Neural cell (in vitro differentiated cells): ENCODE measurements at regions not wholly inside any gene's neighbourhood (a gene's known extent, or its start where the extent isn't known, plus 50 kb on each side); places are given as distances from the start of the nearest gene placed in this dataset.

Experiments
- H2AFZ ChIP-seq: fragments of 200-600, 300-800 bp; sonication (generic), shearing (Covaris generic); 2 replicates; pipeline ENCODE4 v1.6.0; 2014; ENCODE audit warnings: low read depth, mild to moderate bottlenecking, antibody characterized with exemption, low read length, moderate library complexity
- H3F3A ChIP-seq: fragments of 200-600 bp; shearing (Covaris generic); 2 replicates; pipeline ENCODE4 v1.6.1; 2016; ENCODE audit warnings: mild to moderate bottlenecking, moderate library complexity, mixed read lengths, antibody characterized with exemption, low read length; ENCODE audit not compliant: insufficient read depth, poor library complexity, severe bottlenecking
- H3K27ac ChIP-seq: fragments of 200-600, 300-800 bp; sonication (generic), shearing (Covaris generic); 2 replicates; pipeline ENCODE4 v1.5.1; 2014; ENCODE audit warnings: mild to moderate bottlenecking, low read length, moderate library complexity
- H3K27me3 ChIP-seq: fragments of 300-800, 200-600 bp; sonication (generic), shearing (Covaris generic); 2 replicates; pipeline ENCODE4 v1.6.0; 2014; ENCODE audit warnings: mild to moderate bottlenecking, low read depth, low read length, moderate library complexity; ENCODE audit not compliant: insufficient read depth
- H3K36me3 ChIP-seq: fragments of 300-800, 200-600 bp; sonication (generic), shearing (Covaris generic); 2 replicates; pipeline ENCODE4 v1.5.1; 2014; ENCODE audit warnings: mild to moderate bottlenecking, antibody characterized with exemption, low read length, moderate library complexity; ENCODE audit not compliant: insufficient read depth
- H3K4me2 ChIP-seq: fragments of 300-800, 200-600 bp; sonication (generic), shearing (Covaris generic); 2 replicates; pipeline ENCODE4 v1.6.0; 2014; ENCODE audit warnings: mild to moderate bottlenecking, low read length
- H3K4me3 ChIP-seq: fragments of 300-800, 200-600 bp; sonication (generic), shearing (Covaris generic); 2 replicates; pipeline ENCODE4 v1.5.1; 2014; ENCODE audit warnings: mild to moderate bottlenecking, low read length, moderate library complexity
- H3K79me2 ChIP-seq: fragments of 200-600 bp; shearing (Covaris generic); replicated peaks from 2 replicates; pipeline ENCODE4 v1.6.0; 2014; ENCODE audit warnings: mild to moderate bottlenecking, low read length, moderate library complexity; ENCODE audit not compliant: insufficient read depth
- H3K9ac ChIP-seq: fragments of 300-800, 200-600 bp; sonication (generic), shearing (Covaris generic); 2 replicates; pipeline ENCODE4 v1.6.1; 2016; ENCODE audit warnings: mild to moderate bottlenecking, low read length, mixed read lengths
- H3K9me2 ChIP-seq: fragments of 200-600 bp; shearing (Covaris generic); 2 replicates; pipeline ENCODE4 v1.6.1; 2016; ENCODE audit warnings: mild to moderate bottlenecking, low read length, mixed read lengths; ENCODE audit not compliant: insufficient read depth
- H3K9me3 ChIP-seq: fragments of 200-600, 300-800 bp; sonication (generic), shearing (Covaris generic); 2 replicates; pipeline ENCODE4 v1.6.1; 2016; ENCODE audit warnings: mild to moderate bottlenecking, mixed run types, low read length, moderate library complexity, mixed read lengths
- H4K20me1 ChIP-seq: fragments of 200-600 bp; shearing (Covaris generic); 2 replicates; pipeline ENCODE4 v1.6.1; 2016; ENCODE audit warnings: mild to moderate bottlenecking, mixed run types; ENCODE audit not compliant: insufficient read depth
- EP300 ChIP-seq: fragments of 450-650 bp; conservative IDR thresholded peaks from 2 replicates; pipeline ENCODE4 v1.6.1; 2014; ENCODE audit warnings: antibody characterized with exemption, mild to moderate bottlenecking, moderate library complexity; ENCODE audit not compliant: poor library complexity, severe bottlenecking
- EZH2 ChIP-seq: fragments of 200-600, 300-800 bp; shearing (Covaris generic), sonication (generic); IDR thresholded peaks from 2 replicates; pipeline ENCODE4 v1.6.1; 2014; ENCODE audit warnings: antibody characterized with exemption, low read length, borderline replicate concordance, mild to moderate bottlenecking; ENCODE audit not compliant: insufficient read depth, poor library complexity, severe bottlenecking
- MXI1 ChIP-seq: fragments of 450-650 bp; conservative IDR thresholded peaks from 2 replicates; pipeline ENCODE4 v1.6.1; 2014; ENCODE audit warnings: antibody characterized with exemption, mild to moderate bottlenecking; ENCODE audit not compliant: poor library complexity, severe bottlenecking
- POLR2AphosphoS5 ChIP-seq: IDR thresholded peaks from 2 replicates; pipeline ENCODE4 v1.6.1; 2012
- RAD21 ChIP-seq: fragments of 450-650 bp; conservative IDR thresholded peaks from 2 replicates; pipeline ENCODE4 v1.6.1; 2014; ENCODE audit warnings: antibody characterized with exemption, mild to moderate bottlenecking, moderate library complexity
- SMC3 ChIP-seq: fragments of 450-650 bp; conservative IDR thresholded peaks from 2 replicates; pipeline ENCODE4 v1.6.1; 2014; ENCODE audit warnings: antibody characterized with exemption, mild to moderate bottlenecking, moderate library complexity; ENCODE audit not compliant: poor library complexity
- TAF1 ChIP-seq: IDR thresholded peaks from 2 replicates; pipeline ENCODE4 v1.6.1; 2012; ENCODE audit warnings: low read depth
- TF ChIP-seq, protein P1 (sequence below): fragments of 450-650 bp; IDR thresholded peaks from 2 replicates; pipeline ENCODE4 v1.5.1; 2014; ENCODE audit warnings: antibody characterized with exemption, mild to moderate bottlenecking, moderate library complexity; ENCODE audit not compliant: poor library complexity, severe bottlenecking
- TF ChIP-seq, protein P2 (sequence below): IDR thresholded peaks from 2 replicates; pipeline ENCODE4 v1.6.1; 2012; ENCODE audit warnings: borderline replicate concordance

- H3K9me3 ChIP-seq: no peaks in the 10 kb centered on the region
- no peak overlapping the region for H3K9ac ChIP-seq
- no peaks in the 10 kb centered on the region for H4K20me1 ChIP-seq
- H3K4me3 ChIP-seq: no peak overlapping the region
- H3F3A ChIP-seq: no peaks in the 10 kb centered on the region
- TF ChIP-seq EP300 (no peak), MXI1 (no peak), EZH2 (no peak), TAF1 (no peak), RAD21 (no peak), POLR2AphosphoS5 (no peak), SMC3 (no peak)
- TF ChIP-seq, protein P1, sequence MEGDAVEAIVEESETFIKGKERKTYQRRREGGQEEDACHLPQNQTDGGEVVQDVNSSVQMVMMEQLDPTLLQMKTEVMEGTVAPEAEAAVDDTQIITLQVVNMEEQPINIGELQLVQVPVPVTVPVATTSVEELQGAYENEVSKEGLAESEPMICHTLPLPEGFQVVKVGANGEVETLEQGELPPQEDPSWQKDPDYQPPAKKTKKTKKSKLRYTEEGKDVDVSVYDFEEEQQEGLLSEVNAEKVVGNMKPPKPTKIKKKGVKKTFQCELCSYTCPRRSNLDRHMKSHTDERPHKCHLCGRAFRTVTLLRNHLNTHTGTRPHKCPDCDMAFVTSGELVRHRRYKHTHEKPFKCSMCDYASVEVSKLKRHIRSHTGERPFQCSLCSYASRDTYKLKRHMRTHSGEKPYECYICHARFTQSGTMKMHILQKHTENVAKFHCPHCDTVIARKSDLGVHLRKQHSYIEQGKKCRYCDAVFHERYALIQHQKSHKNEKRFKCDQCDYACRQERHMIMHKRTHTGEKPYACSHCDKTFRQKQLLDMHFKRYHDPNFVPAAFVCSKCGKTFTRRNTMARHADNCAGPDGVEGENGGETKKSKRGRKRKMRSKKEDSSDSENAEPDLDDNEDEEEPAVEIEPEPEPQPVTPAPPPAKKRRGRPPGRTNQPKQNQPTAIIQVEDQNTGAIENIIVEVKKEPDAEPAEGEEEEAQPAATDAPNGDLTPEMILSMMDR: no peak
- TF ChIP-seq, protein P2, sequence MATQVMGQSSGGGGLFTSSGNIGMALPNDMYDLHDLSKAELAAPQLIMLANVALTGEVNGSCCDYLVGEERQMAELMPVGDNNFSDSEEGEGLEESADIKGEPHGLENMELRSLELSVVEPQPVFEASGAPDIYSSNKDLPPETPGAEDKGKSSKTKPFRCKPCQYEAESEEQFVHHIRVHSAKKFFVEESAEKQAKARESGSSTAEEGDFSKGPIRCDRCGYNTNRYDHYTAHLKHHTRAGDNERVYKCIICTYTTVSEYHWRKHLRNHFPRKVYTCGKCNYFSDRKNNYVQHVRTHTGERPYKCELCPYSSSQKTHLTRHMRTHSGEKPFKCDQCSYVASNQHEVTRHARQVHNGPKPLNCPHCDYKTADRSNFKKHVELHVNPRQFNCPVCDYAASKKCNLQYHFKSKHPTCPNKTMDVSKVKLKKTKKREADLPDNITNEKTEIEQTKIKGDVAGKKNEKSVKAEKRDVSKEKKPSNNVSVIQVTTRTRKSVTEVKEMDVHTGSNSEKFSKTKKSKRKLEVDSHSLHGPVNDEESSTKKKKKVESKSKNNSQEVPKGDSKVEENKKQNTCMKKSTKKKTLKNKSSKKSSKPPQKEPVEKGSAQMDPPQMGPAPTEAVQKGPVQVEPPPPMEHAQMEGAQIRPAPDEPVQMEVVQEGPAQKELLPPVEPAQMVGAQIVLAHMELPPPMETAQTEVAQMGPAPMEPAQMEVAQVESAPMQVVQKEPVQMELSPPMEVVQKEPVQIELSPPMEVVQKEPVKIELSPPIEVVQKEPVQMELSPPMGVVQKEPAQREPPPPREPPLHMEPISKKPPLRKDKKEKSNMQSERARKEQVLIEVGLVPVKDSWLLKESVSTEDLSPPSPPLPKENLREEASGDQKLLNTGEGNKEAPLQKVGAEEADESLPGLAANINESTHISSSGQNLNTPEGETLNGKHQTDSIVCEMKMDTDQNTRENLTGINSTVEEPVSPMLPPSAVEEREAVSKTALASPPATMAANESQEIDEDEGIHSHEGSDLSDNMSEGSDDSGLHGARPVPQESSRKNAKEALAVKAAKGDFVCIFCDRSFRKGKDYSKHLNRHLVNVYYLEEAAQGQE: no peak
- H3K27me3 ChIP-seq: no peaks in the 10 kb centered on the region
- no peaks in the 10 kb centered on the region for H3K36me3 ChIP-seq
- no peaks in the 10 kb centered on the region for H3K79me2 ChIP-seq
- no peak overlapping the region for H3K27ac ChIP-seq
- H2AFZ ChIP-seq: no peak overlapping the region
- no peaks in the 10 kb centered on the region for H3K9me2 ChIP-seq
- no peak overlapping the region for H3K4me2 ChIP-seq
Measured at GRCh38 chr2:217736776-217737550, 265.8 kb downstream of the TNS1 start.

DNA sequence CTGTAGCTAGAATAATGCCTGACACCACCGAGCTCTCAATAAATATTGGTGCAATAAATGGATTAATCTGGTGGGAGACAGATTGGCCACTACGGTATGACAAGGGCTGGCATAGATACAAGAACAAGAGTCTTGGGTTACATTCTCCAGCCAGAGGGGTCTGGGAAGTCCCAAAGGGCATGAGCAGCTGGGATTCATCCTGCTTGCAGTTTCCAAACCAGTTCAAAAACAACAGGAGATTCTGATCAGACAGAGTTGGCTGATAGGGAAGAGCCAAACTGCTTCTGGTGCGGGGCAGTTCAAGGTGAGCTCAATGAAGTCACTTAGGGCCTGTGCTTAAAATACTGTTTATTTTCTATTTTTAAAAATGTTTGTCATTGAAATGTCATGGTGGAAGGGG lies 266.9 kb downstream of the TNS1 start:
- Histone ChIP-seq H3K4me2 (no peak overlapping the region), H4K20me1 (no peaks in the 10 kb centered on the region), H3F3A (no peaks in the 10 kb centered on the region), H3K27ac (no peak overlapping the region), H3K27me3 (no peaks in the 10 kb centered on the region), H3K4me3 (no peak overlapping the region), H3K79me2 (no peaks in the 10 kb centered on the region), H2AFZ (no peak overlapping the region), H3K9me2 (no peaks in the 10 kb centered on the region), H3K9me3 (no peaks in the 10 kb centered on the region), H3K36me3 (no peaks in the 10 kb centered on the region), H3K9ac (no peak overlapping the region)
- TF ChIP-seq, protein P1: no peak
- TF ChIP-seq TAF1 (no peak), EP300 (no peak)
